Natural killer cell (primary cell): ENCODE measurements at regions not wholly inside any gene's neighbourhood (a gene's known extent, or its start where the extent isn't known, plus 50 kb on each side); places are given as distances from the start of the nearest gene placed in this dataset.
"Not testable (repeated sequence)": the region's sequence is repeated elsewhere in the genome, so short reads cannot be mapped to it uniquely, and the experiment has no call there.

ENCODE experiments used
- ATAC-seq, 3 donors: fragments of 150-1000 bp in 2 of 3; fragments of 200-7000 bp in 1 of 3; cut with Tn5 transposase; 1 replicate in 1 of 3; 2 replicates in 2 of 3; pipeline ENCODE4 v1.10.0; 2021; ENCODE audit warnings: mild to moderate bottlenecking in 2 of 3, moderate library complexity in 2 of 3
- DNase-seq, 2 donors: peaks; one replicate each; pipeline versions ENCODE4 v3.0.0 to v3.0.0-alpha.2; 2013 to 2021; ENCODE audit warnings: mixed read lengths in 1 of 2
- H3K27ac ChIP-seq: one replicate; pipeline ENCODE4 v1.5.1; 2013; ENCODE audit warnings: mild to moderate bottlenecking, low read length
- H3K27me3 ChIP-seq: one replicate; pipeline ENCODE4 v1.6.1; 2013; ENCODE audit warnings: low read length; ENCODE audit not compliant: control insufficient read depth, insufficient read depth
- H3K36me3 ChIP-seq: one replicate; pipeline ENCODE4 v1.6.1; 2013; ENCODE audit warnings: low read length; ENCODE audit not compliant: control insufficient read depth, insufficient read depth
- H3K4me1 ChIP-seq: one replicate; pipeline ENCODE4 v1.6.1; 2013; ENCODE audit warnings: low read length; ENCODE audit not compliant: control insufficient read depth, insufficient read depth
- H3K4me3 ChIP-seq: one replicate; pipeline ENCODE4 v1.5.1; 2013; ENCODE audit warnings: low read length
- H3K9me3 ChIP-seq: one replicate; pipeline ENCODE4 v1.6.1; 2013; ENCODE audit warnings: low read length; ENCODE audit not compliant: control insufficient read depth, insufficient read depth
- H3K27ac Mint-ChIP-seq, 2 donors: one replicate each; pipeline ENCODE4 v1.8.0; 2022; ENCODE audit warnings: mild to moderate bottlenecking in 2 of 2, mixed read lengths in 2 of 2, moderate library complexity in 1 of 2
- H3K27me3 Mint-ChIP-seq, 2 donors: one replicate each; pipeline ENCODE4 v1.8.0; 2022; ENCODE audit warnings: low read depth in 2 of 2, mixed read lengths in 2 of 2
- H3K36me3 Mint-ChIP-seq: one replicate; pipeline ENCODE4 v1.8.0; 2022; ENCODE audit warnings: mixed read lengths
- H3K4me1 Mint-ChIP-seq, 2 donors: one replicate each; pipeline ENCODE4 v1.8.0; 2022; ENCODE audit warnings: mixed read lengths in 2 of 2
- H3K4me3 Mint-ChIP-seq: one replicate; pipeline ENCODE4 v1.8.0; 2022; ENCODE audit warnings: mild to moderate bottlenecking, moderate library complexity, mixed read lengths
- H3K9me3 Mint-ChIP-seq, 2 donors: one replicate each; pipeline ENCODE4 v1.8.0; 2022; ENCODE audit warnings: mixed read lengths in 2 of 2
- CTCF ChIP-seq: fragments of 200-600 bp; IDR thresholded peaks from one replicate; pipeline ENCODE4 v1.8.0; 2022; ENCODE audit warnings: antibody characterized with exemption
- WGBS: methylation state at CpG from one replicate; pipeline ENCODE4 v1.1.7; 2013; ENCODE audit warnings: missing lambda C conversion rate; ENCODE audit not compliant: insufficient coverage; 5-methylcytosine and 5-hydroxymethylcytosine counted together
- intact Hi-C: fragments of 100-400 bp; cut with micrococcal nuclease; formaldehyde crosslinking; loops from one replicate; pipeline ENCODE4 v1.14.2; 2022

- Mint-ChIP-seq H3K27ac (no peak overlapping the region), H3K36me3 (no peaks in the 10 kb centered on the region)
- ATAC-seq, result no peak
Measured at GRCh38 chr5:68021227-68021626, 194.3 kb upstream of the PIK3R1 start.

GRCh38 chr5:68020461-68020969, 195.0 kb upstream of the PIK3R1 start:
- 93% methylated on average over 41 of the region's 41 CpGs for WGBS
- intact Hi-C loops, DNase-seq, H3K27ac Mint-ChIP-seq, H3K9me3 ChIP-seq, H3K9me3 Mint-ChIP-seq, H3K4me1 ChIP-seq, H3K4me3 ChIP-seq, ATAC-seq, H3K27me3 Mint-ChIP-seq, H3K4me1 Mint-ChIP-seq, H3K27ac ChIP-seq, H3K36me3 Mint-ChIP-seq, H3K27me3 ChIP-seq, H3K4me3 Mint-ChIP-seq, H3K36me3 ChIP-seq: not testable (repeated sequence)

More at GRCh38 chr5:68021227-68021626, 194.3 kb upstream of the PIK3R1 start:
- Histone ChIP-seq H3K36me3 (no peaks in the 10 kb centered on the region), H3K4me1 (no peaks in the 10 kb centered on the region), H3K4me3 (no peak overlapping the region), H3K9me3 (no peaks in the 10 kb centered on the region), H3K27ac (no peak overlapping the region), H3K27me3 (no peaks in the 10 kb centered on the region)
- WGBS, result no CpG with 5 or more reads among the region's 2 CpGs
- intact Hi-C loops, result no loop called here
- Mint-ChIP-seq H3K4me3 (no peak overlapping the region), H3K9me3 (no peaks in the 10 kb centered on the region), H3K4me1 (no peaks in the 10 kb centered on the region), H3K27me3 (no peaks in the 10 kb centered on the region)
- no peak for DNase-seq
- TF ChIP-seq CTCF, result no peak

GRCh38 chr5:68015381-68016302, 199.9 kb upstream of the PIK3R1 start:
- intact Hi-C loops, result no loop called here
- Mint-ChIP-seq H3K4me1 (no peaks in the 10 kb centered on the region), H3K27me3 (peaks cover 6 to 13% of the 10 kb centered on the region in 2 donors), H3K4me3 (no peak overlapping the region), H3K27ac (no peak overlapping the region), H3K36me3 (no peaks in the 10 kb centered on the region), H3K9me3 (peaks cover 0 to 2% of the 10 kb centered on the region in 2 donors)
- H3K9me3 ChIP-seq, result no peaks in the 10 kb centered on the region
- DNase-seq, result no peak
- no peak for ATAC-seq
- no peak overlapping the region for H3K27ac ChIP-seq
- H3K36me3 ChIP-seq, result no peaks in the 10 kb centered on the region
- TF ChIP-seq CTCF, result no peak
- no peaks in the 10 kb centered on the region for H3K27me3 ChIP-seq
- H3K4me3 ChIP-seq, result no peak overlapping the region
- 88% methylated on average over 6 of the region's 6 CpGs for WGBS
- no peaks in the 10 kb centered on the region for H3K4me1 ChIP-seq

- 100% methylated on average over 1 of the region's 1 CpG for WGBS
- H3K27ac Mint-ChIP-seq, result no peak overlapping the region
- no peaks in the 10 kb centered on the region for H3K36me3 Mint-ChIP-seq
- no peaks in the 10 kb centered on the region for H3K27me3 ChIP-seq
- intact Hi-C loops, result no loop called here
- H3K9me3 ChIP-seq, result no peaks in the 10 kb centered on the region
- TF ChIP-seq CTCF, result no peak
- H3K4me1 ChIP-seq, result no peaks in the 10 kb centered on the region
- DNase-seq (no peak), ATAC-seq (no peak)
- H3K27ac ChIP-seq, result no peak overlapping the region
- no peaks in the 10 kb centered on the region for H3K36me3 ChIP-seq
- H3K4me3 ChIP-seq, result no peak overlapping the region
- H3K27me3 Mint-ChIP-seq, result peaks cover 6 to 13% of the 10 kb centered on the region in 2 donors
- H3K9me3 Mint-ChIP-seq, result peaks cover 0 to 2% of the 10 kb centered on the region in 2 donors
- no peak overlapping the region for H3K4me3 Mint-ChIP-seq
- H3K4me1 Mint-ChIP-seq, result no peaks in the 10 kb centered on the region
Measured at GRCh38 chr5:68012831-68013230, 202.7 kb upstream of the PIK3R1 start.
